ENCODE measurements at regions not wholly inside any gene's neighbourhood (a gene's known extent, or its start where the extent isn't known, plus 50 kb on each side); places are given as distances from the start of the nearest gene placed in this dataset.

- no peaks in the 10 kb centered on the region for H3K4me1 ChIP-seq (ENCODE audit: insufficient read depth, low read length)
- DNase-seq: no peak
- no peaks in the 10 kb centered on the region for H3F3A ChIP-seq (ENCODE audit: low read length, unreplicated experiment)
- no peak overlapping the region for H3K27ac ChIP-seq (ENCODE audit: low read length)
- ChIA-PET POLR2A (ENCODE audit: unreplicated experiment) (no interaction called here), CTCF (no interaction called here)
- H2AFZ ChIP-seq (ENCODE audit: low read length): no peak overlapping the region
- H4K20me1 ChIP-seq (ENCODE audit: low read length): no peaks in the 10 kb centered on the region
- H3K27me3 ChIP-seq (ENCODE audit: low read length): no peaks in the 10 kb centered on the region
- no peaks in the 10 kb centered on the region for H3K9me2 ChIP-seq (replicated peaks; ENCODE audit: low read length)
- TF ChIP-seq CTCF (conservative IDR thresholded peaks at IDR 0.05; ENCODE audit: low read depth, low read length) (no peak), EZH2phosphoT487 (IDR thresholded peaks at IDR 0.05; ENCODE audit: borderline replicate concordance, low read length) (no peak), EZH2 (IDR thresholded peaks at IDR 0.05; ENCODE audit: low read length, unreplicated experiment) (no peak)
- H3K9me3 ChIP-seq (ENCODE audit: low read length): no peaks in the 10 kb centered on the region
- H3K4me2 ChIP-seq (ENCODE audit: low read length): no peak overlapping the region
- intact Hi-C loops (cut with micrococcal nuclease): no loop called here
- no peak overlapping the region for H3K4me3 ChIP-seq (ENCODE audit: low read length)
- H3K9ac ChIP-seq (ENCODE audit: low read length): no peak overlapping the region
- ATAC-seq: no peak
- no TSS peak for BruUV-seq (replicated peaks)
- no peaks in the 10 kb centered on the region for H3K36me3 ChIP-seq (ENCODE audit: low read depth, low read length)
- no peaks in the 10 kb centered on the region for H3K79me2 ChIP-seq (ENCODE audit: low read length)
These were observed 2051.3 kb downstream of the PCDH7 start for GRCh38 chr4:32771491-32771890.

GRCh38 chr4:32775049-32775448 is 2054.9 kb downstream of the PCDH7 start:
- H3F3A ChIP-seq (ENCODE audit: low read length, unreplicated experiment): no peaks in the 10 kb centered on the region
- no peaks in the 10 kb centered on the region for H3K27me3 ChIP-seq (ENCODE audit: low read length)
- H3K9me3 ChIP-seq (ENCODE audit: low read length): no peaks in the 10 kb centered on the region
- H2AFZ ChIP-seq (ENCODE audit: low read length): 0 out of 2 replicates have a peak overlapping the region, but pooled peaks have one; percentile 35
- ChIA-PET POLR2A (ENCODE audit: unreplicated experiment) (no interaction called here), CTCF (interaction anchor here (0.7 kb wide), 1 partner anchor 28 kb away, joined by 6 read pairs; no protein-coding TSS in a partner anchor)
- H3K36me3 ChIP-seq (ENCODE audit: low read depth, low read length): no peaks in the 10 kb centered on the region
- no peak overlapping the region for H3K9ac ChIP-seq (ENCODE audit: low read length)
- TF ChIP-seq EZH2phosphoT487 (IDR thresholded peaks at IDR 0.05; ENCODE audit: borderline replicate concordance, low read length) (no peak), CTCF (conservative IDR thresholded peaks at IDR 0.05; ENCODE audit: low read depth, low read length) (peak; percentile 74)
- intact Hi-C loops (cut with micrococcal nuclease): loop anchor here (1.0 kb wide), 2 partner anchors 312 to 358 kb away; no protein-coding TSS in a partner anchor
- ATAC-seq (peak; percentile 81), DNase-seq (peak; percentile 69)
- H3K27ac ChIP-seq (ENCODE audit: low read length): no peak overlapping the region
- H4K20me1 ChIP-seq (ENCODE audit: low read length): no peaks in the 10 kb centered on the region
- H3K79me2 ChIP-seq (ENCODE audit: low read length): no peaks in the 10 kb centered on the region
- no peaks in the 10 kb centered on the region for H3K4me1 ChIP-seq (ENCODE audit: insufficient read depth, low read length)
- no peak overlapping the region for H3K4me3 ChIP-seq (ENCODE audit: low read length)
- no peak overlapping the region for H3K4me2 ChIP-seq (ENCODE audit: low read length)
- H3K9me2 ChIP-seq (replicated peaks; ENCODE audit: low read length): no peaks in the 10 kb centered on the region
- BruUV-seq (replicated peaks): no TSS peak

DNA sequence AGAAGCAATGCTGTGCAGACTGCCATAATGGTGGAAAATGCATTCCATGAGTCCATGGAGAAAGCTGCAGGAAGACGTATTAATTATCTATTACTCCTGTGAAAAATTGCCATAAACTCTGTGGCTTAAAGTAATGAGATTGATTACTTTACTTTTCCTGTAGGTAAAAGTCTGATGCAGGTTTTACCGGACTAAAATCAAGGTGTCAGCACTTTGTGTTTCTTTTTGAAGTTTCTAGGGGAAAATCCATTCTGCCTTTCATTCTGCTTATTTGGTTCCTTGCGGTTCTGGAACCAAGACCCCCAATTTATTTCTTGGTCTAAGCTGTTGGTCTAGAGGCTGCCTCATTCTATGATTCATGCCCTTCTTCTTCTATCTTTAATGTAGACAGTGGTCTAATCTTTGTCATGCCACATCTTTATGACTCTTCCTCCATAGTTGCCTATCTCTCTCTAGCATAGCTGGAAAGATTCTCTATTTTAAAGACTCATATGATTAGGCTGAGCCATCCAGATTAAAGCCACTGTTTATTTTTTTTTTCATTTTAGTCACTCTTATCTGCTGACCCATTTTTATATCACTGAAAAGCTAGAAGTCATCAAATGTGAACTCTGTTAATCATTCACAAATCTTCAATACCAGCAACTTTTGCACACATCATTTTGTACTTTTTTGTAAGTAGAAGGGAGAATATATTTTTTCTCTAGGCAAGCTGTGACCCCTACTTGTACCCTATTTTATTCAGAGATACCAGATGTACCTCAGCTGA is 2056.4 kb downstream of the PCDH7 start:
- no TSS peak for BruUV-seq (replicated peaks)
- TF ChIP-seq EZH2 (IDR thresholded peaks at IDR 0.05; ENCODE audit: low read length, unreplicated experiment): no peak
- TF ChIP-seq EZH2phosphoT487 (IDR thresholded peaks at IDR 0.05; ENCODE audit: borderline replicate concordance, low read length): no peak
- TF ChIP-seq CTCF (conservative IDR thresholded peaks at IDR 0.05; ENCODE audit: low read depth, low read length): no peak
- CTCF ChIA-PET: no interaction called here

More for the DNA sequence above, 2056.4 kb downstream of the PCDH7 start:
- H2AFZ ChIP-seq (ENCODE audit: low read length): no peak overlapping the region
- ATAC-seq (no peak), DNase-seq (no peak)
- POLR2A ChIA-PET (ENCODE audit: unreplicated experiment): no interaction called here
- H3K36me3 ChIP-seq (ENCODE audit: low read depth, low read length): no peaks in the 10 kb centered on the region
- no peak overlapping the region for H3K27ac ChIP-seq (ENCODE audit: low read length)
- no peaks in the 10 kb centered on the region for H3K9me2 ChIP-seq (replicated peaks; ENCODE audit: low read length)
- no peak overlapping the region for H3K4me3 ChIP-seq (ENCODE audit: low read length)
- intact Hi-C loops (cut with micrococcal nuclease): no loop called here
- no peaks in the 10 kb centered on the region for H3K79me2 ChIP-seq (ENCODE audit: low read length)
- H3K9ac ChIP-seq (ENCODE audit: low read length): no peak overlapping the region
- no peak overlapping the region for H3K4me2 ChIP-seq (ENCODE audit: low read length)
- no peaks in the 10 kb centered on the region for H3K27me3 ChIP-seq (ENCODE audit: low read length)
- no peaks in the 10 kb centered on the region for H3F3A ChIP-seq (ENCODE audit: low read length, unreplicated experiment)
- no peaks in the 10 kb centered on the region for H4K20me1 ChIP-seq (ENCODE audit: low read length)
- H3K4me1 ChIP-seq (ENCODE audit: insufficient read depth, low read length): no peaks in the 10 kb centered on the region
- H3K9me3 ChIP-seq (ENCODE audit: low read length): no peaks in the 10 kb centered on the region
